Naive thymus-derived CD8-positive, alpha-beta T cell (primary cell): ENCODE measurements at regions not wholly inside any gene's neighbourhood (a gene's known extent, or its start where the extent isn't known, plus 50 kb on each side); places are given as distances from the start of the nearest gene placed in this dataset.

Source experiments
- ATAC-seq, 2 donors: fragments of 150-1000 bp; cut with Tn5 transposase in 1 of 2; sonication (Bioruptor Pico), chemical (Tn5 transposase) in 1 of 2; 1 replicate in 1 of 2; 2 replicates in 1 of 2; pipeline ENCODE4 v1.10.0; 2021; ENCODE audit warnings: mild to moderate bottlenecking in 2 of 2, moderate library complexity in 2 of 2
- POLR2A ChIA-PET: fragments of 350-600 bp; sonication (Branson Sonifier 250); formaldehyde crosslinking; loops from one replicate; lab custom pipeline; 2021; ENCODE audit warnings: antibody characterized with exemption; lab: Charles Lee
- DNase-seq, 10 donors: peaks; one replicate each; pipeline versions ENCODE4 v3.0.0 to v3.0.0-alpha.2; 2020 to 2022
- H3K27ac Mint-ChIP-seq, 10 donors: one replicate each; pipeline ENCODE4 v1.8.0; 2020 to 2022; ENCODE audit warnings: mild to moderate bottlenecking in 10 of 10, mixed read lengths in 10 of 10, moderate library complexity in 4 of 10, inconsistent platforms in 1 of 10
- H3K27me3 Mint-ChIP-seq, 5 donors: one replicate each; pipeline ENCODE4 v1.8.0; 2021 to 2022; ENCODE audit warnings: mixed read lengths in 5 of 5
- H3K36me3 Mint-ChIP-seq, 3 donors: one replicate each; pipeline ENCODE4 v1.8.0; 2020 to 2022; ENCODE audit warnings: mixed read lengths in 3 of 3, mild to moderate bottlenecking in 2 of 3, inconsistent platforms in 1 of 3
- H3K4me1 Mint-ChIP-seq, 4 donors: one replicate each; pipeline ENCODE4 v1.8.0; 2021 to 2022; ENCODE audit warnings: mixed read lengths in 4 of 4
- H3K4me3 Mint-ChIP-seq, 10 donors: one replicate each; pipeline ENCODE4 v1.8.0; 2020 to 2022; ENCODE audit warnings: mild to moderate bottlenecking in 10 of 10, mixed read lengths in 10 of 10, moderate library complexity in 6 of 10, inconsistent platforms in 1 of 10
- H3K9me3 Mint-ChIP-seq, 9 donors: one replicate each; pipeline ENCODE4 v1.8.0; 2020 to 2022; ENCODE audit warnings: mixed read lengths in 9 of 9, mild to moderate bottlenecking in 3 of 9, inconsistent platforms in 1 of 9, moderate library complexity in 1 of 9

DNA sequence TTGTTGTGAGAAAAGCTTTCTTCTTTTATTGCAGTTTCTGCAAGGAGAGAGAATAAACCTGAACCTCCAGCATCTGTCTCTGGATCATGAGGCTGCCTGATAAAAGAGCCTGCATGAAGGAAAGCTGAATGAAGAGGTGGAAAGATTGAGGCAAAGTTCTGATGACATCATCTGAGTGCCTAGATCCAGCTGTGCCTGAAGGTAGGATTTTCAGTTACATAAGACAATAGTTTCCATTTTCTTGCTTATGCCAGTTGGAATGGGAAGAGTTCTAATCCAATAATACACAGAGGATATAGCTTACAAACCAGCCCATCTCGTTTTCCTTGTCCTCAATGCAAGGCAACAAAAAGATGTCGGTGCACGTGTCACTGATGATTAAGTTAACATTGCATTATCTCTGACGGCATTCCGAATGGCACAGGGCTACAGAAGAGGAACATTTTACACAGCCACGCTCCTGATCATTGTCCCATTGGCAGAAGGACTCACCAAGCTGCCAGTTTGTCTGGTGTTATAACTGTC, 105.5 kb upstream of the ERCC6L2 start:
- peaks cover 15 to 38% (median 23%) of the 10 kb centered on the region in 4 donors for H3K4me1 Mint-ChIP-seq
- no peak for DNase-seq
- no peak overlapping the region for H3K27ac Mint-ChIP-seq
- H3K27me3 Mint-ChIP-seq = peaks cover 0 to 13% (median 1%) of the 10 kb centered on the region in 5 donors
- no peaks in the 10 kb centered on the region for H3K9me3 Mint-ChIP-seq
- H3K4me3 Mint-ChIP-seq = no peak overlapping the region
- H3K36me3 Mint-ChIP-seq = no peaks in the 10 kb centered on the region
- ATAC-seq = no peak
- POLR2A ChIA-PET = no interaction called here

- no peak for DNase-seq
- POLR2A ChIA-PET = no interaction called here
- Mint-ChIP-seq H3K27ac (no peak overlapping the region), H3K4me1 (peaks cover 15 to 38% (median 24%) of the 10 kb centered on the region in 4 donors), H3K27me3 (peaks cover 0 to 13% (median 1%) of the 10 kb centered on the region in 5 donors), H3K9me3 (no peaks in the 10 kb centered on the region), H3K4me3 (no peak overlapping the region), H3K36me3 (no peaks in the 10 kb centered on the region)
- no peak for ATAC-seq
These were observed 106.0 kb upstream of the ERCC6L2 start for GRCh38 chr9:95769473-95769872.

DNA sequence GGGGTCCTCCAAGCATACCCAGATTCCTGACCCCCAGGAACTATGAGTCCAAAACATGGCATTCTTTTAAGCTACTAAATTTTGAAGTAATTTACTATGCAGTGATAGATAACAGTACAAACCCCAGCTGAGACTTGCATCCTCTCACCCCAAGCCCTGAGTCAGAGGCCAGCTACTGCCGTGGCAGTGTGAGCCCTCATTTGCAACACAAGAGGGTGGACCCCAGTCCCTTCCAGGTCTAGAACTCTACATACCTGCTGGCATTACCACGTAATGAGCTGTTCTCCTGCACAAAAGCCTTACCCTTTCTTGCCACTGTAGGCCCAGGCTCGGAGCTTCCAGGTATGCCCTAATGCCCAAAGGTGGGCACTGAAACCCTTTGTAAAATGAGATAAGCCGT, 108.6 kb upstream of the ERCC6L2 start:
- no peaks in the 10 kb centered on the region for H3K9me3 Mint-ChIP-seq
- H3K36me3 Mint-ChIP-seq = no peaks in the 10 kb centered on the region
- H3K27ac Mint-ChIP-seq = no peak overlapping the region
- ATAC-seq (no peak), DNase-seq (peak in 1 of 10 donors; percentile 4)
- H3K27me3 Mint-ChIP-seq = peaks cover 0 to 9% (median 1%) of the 10 kb centered on the region in 5 donors
- H3K4me3 Mint-ChIP-seq = no peak overlapping the region
- POLR2A ChIA-PET = no interaction called here
- H3K4me1 Mint-ChIP-seq = peaks cover 8 to 29% (median 21%) of the 10 kb centered on the region in 4 donors

- H3K4me3 Mint-ChIP-seq = peak overlapping the region in 1 of 10 donors; percentile 39
These were observed 110.8 kb upstream of the ERCC6L2 start for GRCh38 chr9:95764533-95765319.

DNA sequence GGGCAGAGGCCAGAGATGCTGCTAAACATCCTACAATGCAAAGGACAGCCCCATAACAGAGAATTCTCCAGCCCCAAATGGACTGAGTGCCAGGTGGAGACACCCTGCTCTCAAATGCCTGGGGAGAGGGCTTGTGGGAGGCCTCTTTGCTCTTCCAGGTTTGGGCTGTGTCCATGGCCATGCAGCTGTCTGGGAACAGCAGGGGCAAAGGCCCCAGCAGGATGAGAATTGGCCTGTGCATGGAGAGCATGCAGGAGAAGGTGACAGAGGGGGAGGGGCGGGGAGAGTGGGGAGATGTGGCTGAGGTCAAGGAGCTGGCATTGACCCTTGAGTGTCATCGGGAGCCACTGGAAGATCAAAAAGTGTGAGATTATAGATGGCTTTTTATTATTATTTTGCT, 111.5 kb upstream of the ERCC6L2 start:
- ATAC-seq = no peak
- peaks cover 0 to 4% (median 0%) of the 10 kb centered on the region in 3 donors for H3K36me3 Mint-ChIP-seq
- no peaks in the 10 kb centered on the region for H3K9me3 Mint-ChIP-seq
- H3K27ac Mint-ChIP-seq = no peak overlapping the region
- POLR2A ChIA-PET = no interaction called here
- peaks cover 5 to 17% (median 8%) of the 10 kb centered on the region in 4 donors for H3K4me1 Mint-ChIP-seq
- H3K4me3 Mint-ChIP-seq = no peak overlapping the region
- no peak for DNase-seq
- no peaks in the 10 kb centered on the region for H3K27me3 Mint-ChIP-seq

More at GRCh38 chr9:95764533-95765319, 110.8 kb upstream of the ERCC6L2 start:
- Mint-ChIP-seq H3K36me3 (peaks cover 0 to 4% (median 0%) of the 10 kb centered on the region in 3 donors), H3K9me3 (no peaks in the 10 kb centered on the region), H3K27me3 (peaks cover 0 to 1% (median 0%) of the 10 kb centered on the region in 5 donors), H3K4me1 (peaks cover 5 to 17% (median 8%) of the 10 kb centered on the region in 4 donors), H3K27ac (no peak overlapping the region)
- DNase-seq (no peak), ATAC-seq (no peak)
- POLR2A ChIA-PET = interaction anchor here (0.6 kb wide), 1 partner anchor 18 kb away, joined by 3 read pairs; no protein-coding TSS in a partner anchor

DNA sequence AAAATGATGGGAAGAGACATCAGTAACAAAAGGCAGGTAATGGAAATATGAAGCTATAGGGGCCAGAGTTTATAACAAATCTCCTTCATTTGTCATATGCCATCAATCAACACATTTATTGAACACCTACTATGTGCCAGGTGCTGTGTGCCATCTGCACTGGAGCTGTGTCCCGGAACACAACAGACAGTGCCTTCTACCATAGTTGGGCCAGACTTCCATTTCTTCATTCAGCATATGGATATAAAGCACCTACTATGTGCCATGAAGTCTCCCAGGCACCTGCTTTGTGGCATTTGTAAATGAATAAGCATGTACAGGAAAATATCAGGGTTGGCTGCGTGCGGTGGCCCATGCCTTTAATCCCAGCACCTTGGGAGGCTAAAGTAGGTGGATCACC, 112.5 kb upstream of the ERCC6L2 start:
- no peak for ATAC-seq
- no peak overlapping the region for H3K4me3 Mint-ChIP-seq
- H3K27ac Mint-ChIP-seq = no peak overlapping the region
- POLR2A ChIA-PET = no interaction called here
- H3K27me3 Mint-ChIP-seq = no peaks in the 10 kb centered on the region
- no peak for DNase-seq
- peaks cover 5 to 17% (median 8%) of the 10 kb centered on the region in 4 donors for H3K4me1 Mint-ChIP-seq
- H3K9me3 Mint-ChIP-seq = no peaks in the 10 kb centered on the region
- peaks cover 0 to 4% (median 0%) of the 10 kb centered on the region in 3 donors for H3K36me3 Mint-ChIP-seq

DNA sequence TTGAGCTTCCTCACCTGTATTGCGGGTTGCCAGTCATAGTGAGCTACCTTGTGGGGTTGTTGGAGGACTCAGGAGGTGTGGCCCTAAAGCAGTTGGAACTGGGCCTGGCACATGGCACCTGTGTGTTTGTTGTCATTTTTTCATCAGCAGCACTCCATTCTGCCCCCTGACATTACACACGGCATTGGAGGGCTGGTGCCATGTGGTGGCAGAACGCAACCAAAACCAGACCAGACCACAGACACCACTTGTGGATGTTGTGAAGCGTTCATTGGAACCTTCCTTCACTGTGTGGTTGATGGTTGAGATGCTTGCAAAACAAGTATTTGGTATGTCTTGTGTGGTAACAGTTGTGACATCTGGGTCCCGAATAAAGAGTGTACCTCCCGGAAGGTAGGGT, 113.2 kb upstream of the ERCC6L2 start:
- H3K36me3 Mint-ChIP-seq = peaks cover 0 to 4% (median 0%) of the 10 kb centered on the region in 3 donors
- peaks cover 5 to 17% (median 8%) of the 10 kb centered on the region in 4 donors for H3K4me1 Mint-ChIP-seq
- no peak overlapping the region for H3K4me3 Mint-ChIP-seq
- POLR2A ChIA-PET = no interaction called here
- no peaks in the 10 kb centered on the region for H3K9me3 Mint-ChIP-seq
- ATAC-seq (peak; percentile 35 to 75), DNase-seq (peak in 1 of 10 donors; percentile 20)
- no peak overlapping the region for H3K27ac Mint-ChIP-seq
- no peaks in the 10 kb centered on the region for H3K27me3 Mint-ChIP-seq

- peaks cover 0 to 4% (median 0%) of the 10 kb centered on the region in 3 donors for H3K36me3 Mint-ChIP-seq
- H3K27ac Mint-ChIP-seq = no peak overlapping the region
- no peak overlapping the region for H3K4me3 Mint-ChIP-seq
- H3K27me3 Mint-ChIP-seq = no peaks in the 10 kb centered on the region
- ATAC-seq (no peak), DNase-seq (no peak)
- POLR2A ChIA-PET = no interaction called here
- peaks cover 4 to 17% (median 7%) of the 10 kb centered on the region in 4 donors for H3K4me1 Mint-ChIP-seq
- no peaks in the 10 kb centered on the region for H3K9me3 Mint-ChIP-seq
These were observed 114.7 kb upstream of the ERCC6L2 start for GRCh38 chr9:95760791-95761190.

GRCh38 chr9:95757439-95757838, 118.1 kb upstream of the ERCC6L2 start:
- ATAC-seq (no peak), DNase-seq (no peak)
- POLR2A ChIA-PET = no interaction called here
- H3K4me1 Mint-ChIP-seq = peaks cover 3 to 6% (median 4%) of the 10 kb centered on the region in 4 donors
- H3K27ac Mint-ChIP-seq = no peak overlapping the region
- H3K36me3 Mint-ChIP-seq = peaks cover 0 to 4% (median 0%) of the 10 kb centered on the region in 3 donors
- no peaks in the 10 kb centered on the region for H3K27me3 Mint-ChIP-seq
- no peaks in the 10 kb centered on the region for H3K9me3 Mint-ChIP-seq
- H3K4me3 Mint-ChIP-seq = no peak overlapping the region

DNA sequence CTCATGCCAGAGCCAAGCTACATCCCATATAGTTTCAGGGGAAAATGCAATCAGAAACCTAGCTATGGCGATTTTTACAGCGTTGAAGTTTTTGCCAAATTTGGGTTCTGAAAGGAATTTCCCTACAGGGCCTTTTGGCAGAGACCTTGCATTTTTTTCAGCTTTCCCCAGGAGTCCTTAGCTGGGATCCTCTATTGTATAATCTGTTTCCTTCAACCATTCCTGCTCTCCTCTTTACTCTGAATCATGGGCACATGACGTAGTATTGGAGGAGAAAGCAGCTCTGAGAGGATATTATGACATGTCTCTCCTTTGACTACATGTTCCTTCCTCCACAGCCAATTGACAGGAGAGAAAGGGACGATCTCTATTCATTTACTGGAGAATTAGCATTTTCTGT, 118.5 kb upstream of the ERCC6L2 start:
- POLR2A ChIA-PET = interaction anchor here (0.5 kb wide), 1 partner anchor 107 kb away, joined by 4 read pairs; no protein-coding TSS in a partner anchor
- H3K27ac Mint-ChIP-seq = no peak overlapping the region
- H3K36me3 Mint-ChIP-seq = peaks cover 0 to 4% (median 0%) of the 10 kb centered on the region in 3 donors
- ATAC-seq (no peak), DNase-seq (no peak)
- H3K27me3 Mint-ChIP-seq = no peaks in the 10 kb centered on the region
- no peak overlapping the region for H3K4me3 Mint-ChIP-seq
- peaks cover 0 to 2% (median 2%) of the 10 kb centered on the region in 4 donors for H3K4me1 Mint-ChIP-seq
- no peaks in the 10 kb centered on the region for H3K9me3 Mint-ChIP-seq

GRCh38 chr9:95756101-95756500, 119.4 kb upstream of the ERCC6L2 start:
- H3K27me3 Mint-ChIP-seq = peaks cover 0 to 2% (median under 1%) of the 10 kb centered on the region in 5 donors
- DNase-seq (no peak), ATAC-seq (no peak)
- peaks cover 0 to 4% (median 0%) of the 10 kb centered on the region in 3 donors for H3K36me3 Mint-ChIP-seq
- POLR2A ChIA-PET = interaction anchor here (0.5 kb wide), 1 partner anchor 36 kb away, joined by 3 read pairs; no protein-coding TSS in a partner anchor
- peaks cover 1 to 2% (median 2%) of the 10 kb centered on the region in 4 donors for H3K4me1 Mint-ChIP-seq
- H3K27ac Mint-ChIP-seq = no peak overlapping the region
- no peak overlapping the region for H3K4me3 Mint-ChIP-seq
- no peaks in the 10 kb centered on the region for H3K9me3 Mint-ChIP-seq

DNA sequence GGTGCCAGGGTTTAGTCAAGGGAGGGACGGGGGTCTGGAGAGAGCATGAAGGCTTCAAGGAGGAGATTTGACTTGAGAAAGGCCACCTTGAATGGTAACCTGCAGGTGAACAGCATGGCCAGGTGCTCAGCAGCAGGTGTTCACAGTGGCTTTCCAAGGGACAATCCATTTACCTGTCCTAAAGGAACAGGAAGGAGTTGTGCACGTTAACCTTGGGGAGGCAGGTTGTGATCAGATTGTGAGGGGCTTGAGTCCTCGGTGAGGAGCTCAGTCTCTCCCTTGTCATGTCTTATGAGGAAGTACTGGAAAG, 120.1 kb upstream of the ERCC6L2 start:
- no peak for DNase-seq
- H3K4me3 Mint-ChIP-seq = no peak overlapping the region
- POLR2A ChIA-PET = no interaction called here
- no peaks in the 10 kb centered on the region for H3K9me3 Mint-ChIP-seq
- H3K27me3 Mint-ChIP-seq = peaks cover 0 to 7% (median 2%) of the 10 kb centered on the region in 5 donors
- peak overlapping the region in 1 of 10 donors; percentile 22 for H3K27ac Mint-ChIP-seq
- H3K36me3 Mint-ChIP-seq = peaks cover 0 to 4% (median 0%) of the 10 kb centered on the region in 3 donors
- H3K4me1 Mint-ChIP-seq = peaks cover 6 to 7% (median 7%) of the 10 kb centered on the region in 4 donors
- ATAC-seq = no peak
